Erythroblast (primary cell): ENCODE measurements at regions not wholly inside any gene's neighbourhood (a gene's known extent, or its start where the extent isn't known, plus 50 kb on each side); places are given as distances from the start of the nearest gene placed in this dataset.

Experiments used
- DNase-seq, 2 experiments: peaks; one replicate each; lab custom pipeline; 2025; lab: John Stamatoyannopoulos, UW
- GATA1 ChIP-seq: IDR thresholded peaks from 2 replicates; pipeline ENCODE4 v1.6.1; 2011; ENCODE audit warnings: low read depth, mild to moderate bottlenecking, control low read depth, low read length, moderate library complexity
- POLR2A ChIP-seq: IDR thresholded peaks from 2 replicates; pipeline ENCODE4 v1.6.1; 2011; ENCODE audit warnings: mild to moderate bottlenecking, low read length

DNA sequence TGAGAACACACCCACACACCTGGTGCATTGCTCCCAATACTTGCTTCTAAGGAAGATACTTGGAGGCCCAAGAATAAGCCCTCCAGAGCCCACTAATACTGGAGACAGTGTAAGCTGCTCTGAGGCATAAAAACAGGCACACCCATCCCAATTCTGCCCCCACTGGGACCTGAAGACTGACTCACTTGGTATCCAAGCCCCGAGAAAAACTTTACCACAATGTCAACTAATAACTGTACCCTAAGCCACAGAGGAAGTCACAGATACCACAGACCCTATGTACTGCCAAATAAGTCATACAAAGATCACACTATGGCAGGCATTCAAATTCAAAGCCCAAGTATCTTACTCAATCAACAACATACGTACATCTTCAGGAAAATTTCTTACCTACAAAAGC, 398.2 kb upstream of the SPANXN1 start:
- no peak for DNase-seq
- no peak for TF ChIP-seq GATA1
- TF ChIP-seq POLR2A, result no peak

DNA sequence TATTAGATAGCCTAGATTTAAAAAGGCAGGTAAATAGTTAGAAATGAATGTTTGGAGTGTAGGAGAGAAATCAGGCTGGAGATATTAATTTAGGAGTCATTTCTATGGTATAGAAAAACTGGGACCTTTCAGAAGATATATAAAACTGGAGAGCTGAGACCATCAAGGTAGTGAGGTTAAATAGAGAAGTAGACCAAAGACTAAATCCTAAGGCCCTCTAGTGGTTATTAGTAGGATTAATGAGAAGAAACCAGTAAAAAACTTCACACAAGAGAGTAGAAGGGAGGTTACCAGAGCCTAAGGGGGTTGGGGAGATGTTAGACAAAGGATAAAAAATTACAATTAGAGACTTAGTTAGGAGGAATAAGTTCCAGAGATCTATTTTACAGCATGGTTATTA, 351.0 kb upstream of the SPANXN1 start:
- no peak for TF ChIP-seq POLR2A
- no peak for TF ChIP-seq GATA1
- no peak for DNase-seq

DNA sequence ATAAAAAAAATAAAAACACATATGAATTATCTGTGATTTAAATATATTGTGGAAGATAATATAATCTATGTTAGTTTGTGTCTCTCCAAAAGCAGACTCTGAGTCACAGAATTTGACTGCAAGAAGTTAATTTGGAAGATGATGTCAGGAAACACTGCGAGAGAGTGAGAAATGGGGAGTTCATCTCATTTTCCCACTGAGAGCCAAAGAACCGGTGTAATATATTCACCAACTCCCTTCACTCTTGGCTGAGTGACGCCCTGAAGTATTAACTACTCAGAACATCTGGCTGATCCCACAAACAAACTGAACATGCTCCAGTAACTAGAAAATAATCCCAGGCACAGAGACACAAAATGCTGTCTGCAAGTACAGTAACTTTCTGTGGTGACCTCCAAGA, 345.8 kb upstream of the SPANXN1 start:
- TF ChIP-seq GATA1 (no peak), POLR2A (no peak)
- DNase-seq, result no peak

DNA sequence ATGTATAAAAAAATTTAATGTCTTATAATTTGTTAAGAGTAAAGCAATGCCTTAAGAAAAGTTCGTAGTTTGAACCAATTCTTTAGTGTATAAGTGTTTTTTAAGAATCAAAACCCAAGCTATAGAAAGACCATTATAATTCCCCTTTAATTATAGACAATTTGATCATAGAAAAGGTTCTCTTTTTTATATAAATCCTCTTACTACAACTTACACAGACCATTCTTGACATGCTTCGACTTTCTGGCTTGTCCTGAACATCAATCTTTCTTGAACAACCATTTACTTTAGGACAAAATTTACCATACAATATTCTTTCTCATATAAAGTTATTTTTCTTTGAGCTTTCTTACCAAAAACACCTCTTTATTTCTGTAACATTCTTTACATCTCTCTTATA, 330.5 kb upstream of the SPANXN1 start:
- DNase-seq, result no peak
- no peak for TF ChIP-seq GATA1
- TF ChIP-seq POLR2A, result no peak

DNA sequence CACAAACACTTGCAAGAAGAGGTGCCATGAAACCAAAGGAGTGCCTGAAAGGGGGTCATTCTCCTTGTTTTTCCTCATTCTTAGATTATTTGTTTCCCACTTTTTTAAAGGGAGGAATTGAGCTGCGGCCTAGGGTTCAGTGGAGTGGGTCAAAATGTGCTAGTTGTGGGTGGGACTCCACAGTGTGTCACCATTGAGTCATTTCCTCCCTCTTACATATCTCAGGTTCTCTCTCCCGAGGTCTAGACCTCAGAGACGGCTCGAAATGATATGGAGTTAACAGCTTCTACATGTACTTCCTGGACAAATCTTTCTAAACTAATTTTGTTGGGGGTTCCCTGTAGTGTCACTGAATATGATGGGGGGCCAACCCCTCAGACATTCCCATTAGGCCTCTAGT, 328.4 kb upstream of the SPANXN1 start:
- TF ChIP-seq GATA1, result no peak
- no peak for TF ChIP-seq POLR2A
- no peak for DNase-seq

DNA sequence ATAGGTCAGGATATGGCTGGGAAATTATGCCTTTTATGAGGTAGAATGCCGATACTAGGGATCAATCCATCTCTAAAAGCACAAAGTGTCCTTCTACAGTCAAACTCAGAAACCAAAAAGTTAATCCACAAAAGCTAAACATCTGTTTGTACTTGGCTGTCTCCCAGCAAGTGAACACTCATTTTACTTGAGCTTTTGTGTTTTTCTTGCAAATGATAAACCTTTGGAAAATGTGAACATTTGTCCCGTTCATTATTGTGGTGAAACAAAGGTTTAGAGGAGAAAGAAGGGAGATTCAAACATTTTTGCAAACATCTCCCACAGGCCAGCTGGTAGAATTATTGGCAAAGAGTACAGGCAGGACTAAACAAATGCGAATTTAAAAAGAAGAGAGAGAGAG, 300.6 kb upstream of the SPANXN1 start:
- no peak for DNase-seq

More for the DNA sequence above, 300.6 kb upstream of the SPANXN1 start:
- TF ChIP-seq GATA1 (no peak), POLR2A (no peak)
